GM23338 (cell line): ENCODE measurements at regions not wholly inside any gene's neighbourhood (a gene's known extent, or its start where the extent isn't known, plus 50 kb on each side); places are given as distances from the start of the nearest gene placed in this dataset.

ENCODE experiments used
- ATAC-seq: fragments of 200-7000 bp; cut with Tn5 transposase; 3 replicates; pipeline ENCODE4 v1.9.1; 2020
- DNase-seq: peaks from one replicate; pipeline ENCODE4 v3.0.0-alpha.2; 2015; ENCODE audit warnings: low spot score
- H2AFZ ChIP-seq: fragments of 200-600 bp; sonication (generic); 2 replicates; pipeline ENCODE4 v1.8.0; 2016; ENCODE audit warnings: antibody characterized with exemption, mild to moderate bottlenecking, moderate library complexity
- H3F3A ChIP-seq: fragments of 200-600 bp; sonication (generic); replicated peaks from 2 replicates; pipeline ENCODE4 v1.8.0; 2017; ENCODE audit warnings: antibody characterized with exemption, mixed run types, low read depth
- H3K27ac ChIP-seq: fragments of 200-600 bp; sonication (generic); 2 replicates; pipeline ENCODE4 v1.6.1; 2016; ENCODE audit warnings: low read depth
- H3K27me3 ChIP-seq: fragments of 200-600 bp; sonication (generic); 2 replicates; pipeline ENCODE4 v1.8.0; 2016; ENCODE audit warnings: mild to moderate bottlenecking, mixed run types, moderate library complexity; ENCODE audit not compliant: insufficient read depth
- H3K36me3 ChIP-seq: fragments of 200-600 bp; sonication (generic); 2 replicates; pipeline ENCODE4 v1.8.0; 2016; ENCODE audit warnings: mild to moderate bottlenecking; ENCODE audit not compliant: insufficient read depth
- H3K4me1 ChIP-seq: fragments of 200-600 bp; sonication (generic); 2 replicates; pipeline ENCODE4 v1.8.0; 2016; ENCODE audit warnings: mild to moderate bottlenecking, moderate library complexity; ENCODE audit not compliant: insufficient read depth
- H3K4me2 ChIP-seq: fragments of 200-600 bp; sonication (generic); 2 replicates; pipeline ENCODE4 v1.7.1; 2017; ENCODE audit warnings: mixed run types
- H3K4me3 ChIP-seq: fragments of 200-600 bp; sonication (generic); 2 replicates; pipeline ENCODE4 v1.6.1; 2016; ENCODE audit warnings: mixed run types
- H3K79me2 ChIP-seq: fragments of 200-600 bp; sonication (generic); replicated peaks from 2 replicates; pipeline ENCODE4 v1.8.0; 2017; ENCODE audit warnings: mild to moderate bottlenecking; ENCODE audit not compliant: insufficient read depth
- H3K9me2 ChIP-seq: fragments of 200-600 bp; sonication (generic); 2 replicates; pipeline ENCODE4 v1.8.0; 2017; ENCODE audit not compliant: insufficient read depth
- H4K20me1 ChIP-seq: fragments of 200-600 bp; sonication (generic); replicated peaks from 2 replicates; pipeline ENCODE4 v1.8.0; 2017; ENCODE audit warnings: mild to moderate bottlenecking; ENCODE audit not compliant: insufficient read depth
- H3K27ac Mint-ChIP-seq: 2 replicates; pipeline ENCODE4 v1.8.0; 2020; ENCODE audit warnings: inconsistent platforms, mild to moderate bottlenecking, moderate library complexity, mixed read lengths
- H3K27me3 Mint-ChIP-seq: 3 replicates; pipeline ENCODE4 v1.8.0; 2022; ENCODE audit warnings: low read depth, mild to moderate bottlenecking, moderate library complexity, mixed read lengths, inconsistent platforms; ENCODE audit not compliant: insufficient read depth, poor library complexity
- H3K36me3 Mint-ChIP-seq: 3 replicates; pipeline ENCODE4 v1.8.0; 2021; ENCODE audit warnings: low read depth, mild to moderate bottlenecking, inconsistent platforms, moderate library complexity, mixed read lengths
- H3K4me1 Mint-ChIP-seq: 3 replicates; pipeline ENCODE4 v1.8.0; 2020; ENCODE audit warnings: mild to moderate bottlenecking, inconsistent platforms, mixed read lengths
- H3K4me3 Mint-ChIP-seq: 3 replicates; pipeline ENCODE4 v1.8.0; 2021; ENCODE audit warnings: moderate library complexity, mild to moderate bottlenecking, inconsistent platforms, mixed read lengths
- H3K9me3 Mint-ChIP-seq: 3 replicates; pipeline ENCODE4 v1.8.0; 2020; ENCODE audit warnings: moderate library complexity, mild to moderate bottlenecking, inconsistent platforms, mixed read lengths
- CREB1 ChIP-seq: fragments of 250-450 bp; sonication (Bioruptor Pico); IDR thresholded peaks from 2 replicates; pipeline ENCODE4 v1.5.0; 2020; ENCODE audit warnings: low read depth, mild to moderate bottlenecking, moderate library complexity
- ETS1 ChIP-seq: IDR thresholded peaks from 2 replicates; pipeline ENCODE4 v1.6.1; 2016; ENCODE audit warnings: antibody characterized with exemption
- EZH2 ChIP-seq: fragments of 200-600 bp; sonication (generic); IDR thresholded peaks from one replicate; pipeline ENCODE4 v1.8.0; 2017; ENCODE audit warnings: antibody characterized with exemption, mild to moderate bottlenecking, low read depth; ENCODE audit not compliant: unreplicated experiment
- EZH2phosphoT487 ChIP-seq: fragments of 200-600 bp; sonication (generic); IDR thresholded peaks from one replicate; pipeline ENCODE4 v1.8.1; 2018; ENCODE audit warnings: antibody characterized with exemption; ENCODE audit not compliant: unreplicated experiment
- JUNB ChIP-seq: IDR thresholded peaks from one replicate; pipeline ENCODE4 v1.6.1; 2016; ENCODE audit warnings: antibody characterized with exemption; ENCODE audit not compliant: unreplicated experiment
- NANOG ChIP-seq: IDR thresholded peaks from 2 replicates; pipeline ENCODE4 v1.6.1; 2016; ENCODE audit warnings: antibody characterized with exemption, borderline replicate concordance
- POLR2AphosphoS5 ChIP-seq: IDR thresholded peaks from 2 replicates; pipeline ENCODE4 v1.6.1; 2016; ENCODE audit warnings: antibody characterized with exemption, low read depth
- REST ChIP-seq: IDR thresholded peaks from one replicate; pipeline ENCODE4 v1.6.1; 2018; ENCODE audit warnings: antibody characterized with exemption; ENCODE audit not compliant: unreplicated experiment
- STAT1 ChIP-seq: IDR thresholded peaks from one replicate; pipeline ENCODE4 v1.6.1; 2016; ENCODE audit warnings: antibody characterized with exemption; ENCODE audit not compliant: unreplicated experiment
- ZNF114 ChIP-seq: fragments of 250-450 bp; sonication (Bioruptor Pico); IDR thresholded peaks from 2 replicates; pipeline ENCODE4 v1.5.0; 2020; ENCODE audit warnings: mild to moderate bottlenecking, moderate library complexity
- ZNF331 ChIP-seq: fragments of 250-450 bp; sonication (Bioruptor Pico); IDR thresholded peaks from 2 replicates; pipeline ENCODE4 v1.5.0; 2020; ENCODE audit warnings: low read depth, mild to moderate bottlenecking, moderate library complexity
- TF ChIP-seq, protein P1 (sequence below), 2 experiments: fragments of 200-600 bp in 1 of 2; sonication (generic) in 1 of 2; conservative IDR thresholded peaks; 2 replicates each; pipeline versions ENCODE4 v1.5.1 to v1.6.1; 2016 to 2017; ENCODE audit warnings: antibody characterized with exemption in 2 of 2, low read depth in 2 of 2, mild to moderate bottlenecking in 2 of 2, moderate library complexity in 1 of 2
- TF ChIP-seq, protein P2 (sequence below): fragments of 250-450 bp; sonication (Bioruptor Pico); IDR thresholded peaks from 2 replicates; pipeline ENCODE4 v1.5.0; 2020; ENCODE audit warnings: mild to moderate bottlenecking, moderate library complexity

DNA sequence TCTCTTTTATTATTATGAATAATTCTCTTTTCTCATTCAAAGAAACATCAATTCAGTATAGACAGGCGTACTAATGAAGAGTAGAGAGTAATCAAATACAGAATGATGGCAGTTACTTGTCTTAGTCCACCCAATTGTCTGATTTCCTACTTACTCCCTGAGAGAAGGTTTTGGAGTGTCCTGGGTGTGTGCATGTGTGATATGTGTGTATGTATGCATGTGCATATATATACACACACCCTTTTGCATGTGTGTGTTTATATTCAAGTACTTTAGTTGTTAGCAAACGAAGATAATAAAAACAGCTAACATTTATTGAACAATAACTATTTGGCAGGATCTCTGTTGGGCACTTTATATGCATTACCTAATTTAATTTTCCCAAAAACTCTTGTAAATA lies 63.2 kb upstream of the CCDC190 start:
- Histone ChIP-seq H3K36me3 (no peaks in the 10 kb centered on the region), H4K20me1 (no peaks in the 10 kb centered on the region)

More for the DNA sequence above, 63.2 kb upstream of the CCDC190 start:
- no peak for DNase-seq
- no peak overlapping the region for H3K4me2 ChIP-seq
- Mint-ChIP-seq H3K27me3 (peaks cover 2% of the 10 kb centered on the region), H3K9me3 (no peaks in the 10 kb centered on the region), H3K4me3 (no peak overlapping the region), H3K4me1 (no peaks in the 10 kb centered on the region), H3K36me3 (no peaks in the 10 kb centered on the region), H3K27ac (no peak overlapping the region)
- no peak for ATAC-seq
- no peaks in the 10 kb centered on the region for H3K27me3 ChIP-seq
- H3F3A ChIP-seq, result no peaks in the 10 kb centered on the region
- TF ChIP-seq, protein P1, sequence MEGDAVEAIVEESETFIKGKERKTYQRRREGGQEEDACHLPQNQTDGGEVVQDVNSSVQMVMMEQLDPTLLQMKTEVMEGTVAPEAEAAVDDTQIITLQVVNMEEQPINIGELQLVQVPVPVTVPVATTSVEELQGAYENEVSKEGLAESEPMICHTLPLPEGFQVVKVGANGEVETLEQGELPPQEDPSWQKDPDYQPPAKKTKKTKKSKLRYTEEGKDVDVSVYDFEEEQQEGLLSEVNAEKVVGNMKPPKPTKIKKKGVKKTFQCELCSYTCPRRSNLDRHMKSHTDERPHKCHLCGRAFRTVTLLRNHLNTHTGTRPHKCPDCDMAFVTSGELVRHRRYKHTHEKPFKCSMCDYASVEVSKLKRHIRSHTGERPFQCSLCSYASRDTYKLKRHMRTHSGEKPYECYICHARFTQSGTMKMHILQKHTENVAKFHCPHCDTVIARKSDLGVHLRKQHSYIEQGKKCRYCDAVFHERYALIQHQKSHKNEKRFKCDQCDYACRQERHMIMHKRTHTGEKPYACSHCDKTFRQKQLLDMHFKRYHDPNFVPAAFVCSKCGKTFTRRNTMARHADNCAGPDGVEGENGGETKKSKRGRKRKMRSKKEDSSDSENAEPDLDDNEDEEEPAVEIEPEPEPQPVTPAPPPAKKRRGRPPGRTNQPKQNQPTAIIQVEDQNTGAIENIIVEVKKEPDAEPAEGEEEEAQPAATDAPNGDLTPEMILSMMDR (conservative IDR thresholded peaks at IDR 0.05; ENCODE audit: low read depth in 2 of 2), result no peak
- TF ChIP-seq EZH2phosphoT487, result no peak
- TF ChIP-seq POLR2AphosphoS5, result no peak
- TF ChIP-seq ZNF331 (CRISPR knock-in tag), result no peak
- no peak for TF ChIP-seq ETS1
- TF ChIP-seq EZH2, result no peak
- no peak for TF ChIP-seq REST
- TF ChIP-seq NANOG, result no peak
- no peak for TF ChIP-seq JUNB
- no peak for TF ChIP-seq STAT1
- TF ChIP-seq CREB1 (CRISPR knock-in tag), result no peak
- TF ChIP-seq, protein P2, sequence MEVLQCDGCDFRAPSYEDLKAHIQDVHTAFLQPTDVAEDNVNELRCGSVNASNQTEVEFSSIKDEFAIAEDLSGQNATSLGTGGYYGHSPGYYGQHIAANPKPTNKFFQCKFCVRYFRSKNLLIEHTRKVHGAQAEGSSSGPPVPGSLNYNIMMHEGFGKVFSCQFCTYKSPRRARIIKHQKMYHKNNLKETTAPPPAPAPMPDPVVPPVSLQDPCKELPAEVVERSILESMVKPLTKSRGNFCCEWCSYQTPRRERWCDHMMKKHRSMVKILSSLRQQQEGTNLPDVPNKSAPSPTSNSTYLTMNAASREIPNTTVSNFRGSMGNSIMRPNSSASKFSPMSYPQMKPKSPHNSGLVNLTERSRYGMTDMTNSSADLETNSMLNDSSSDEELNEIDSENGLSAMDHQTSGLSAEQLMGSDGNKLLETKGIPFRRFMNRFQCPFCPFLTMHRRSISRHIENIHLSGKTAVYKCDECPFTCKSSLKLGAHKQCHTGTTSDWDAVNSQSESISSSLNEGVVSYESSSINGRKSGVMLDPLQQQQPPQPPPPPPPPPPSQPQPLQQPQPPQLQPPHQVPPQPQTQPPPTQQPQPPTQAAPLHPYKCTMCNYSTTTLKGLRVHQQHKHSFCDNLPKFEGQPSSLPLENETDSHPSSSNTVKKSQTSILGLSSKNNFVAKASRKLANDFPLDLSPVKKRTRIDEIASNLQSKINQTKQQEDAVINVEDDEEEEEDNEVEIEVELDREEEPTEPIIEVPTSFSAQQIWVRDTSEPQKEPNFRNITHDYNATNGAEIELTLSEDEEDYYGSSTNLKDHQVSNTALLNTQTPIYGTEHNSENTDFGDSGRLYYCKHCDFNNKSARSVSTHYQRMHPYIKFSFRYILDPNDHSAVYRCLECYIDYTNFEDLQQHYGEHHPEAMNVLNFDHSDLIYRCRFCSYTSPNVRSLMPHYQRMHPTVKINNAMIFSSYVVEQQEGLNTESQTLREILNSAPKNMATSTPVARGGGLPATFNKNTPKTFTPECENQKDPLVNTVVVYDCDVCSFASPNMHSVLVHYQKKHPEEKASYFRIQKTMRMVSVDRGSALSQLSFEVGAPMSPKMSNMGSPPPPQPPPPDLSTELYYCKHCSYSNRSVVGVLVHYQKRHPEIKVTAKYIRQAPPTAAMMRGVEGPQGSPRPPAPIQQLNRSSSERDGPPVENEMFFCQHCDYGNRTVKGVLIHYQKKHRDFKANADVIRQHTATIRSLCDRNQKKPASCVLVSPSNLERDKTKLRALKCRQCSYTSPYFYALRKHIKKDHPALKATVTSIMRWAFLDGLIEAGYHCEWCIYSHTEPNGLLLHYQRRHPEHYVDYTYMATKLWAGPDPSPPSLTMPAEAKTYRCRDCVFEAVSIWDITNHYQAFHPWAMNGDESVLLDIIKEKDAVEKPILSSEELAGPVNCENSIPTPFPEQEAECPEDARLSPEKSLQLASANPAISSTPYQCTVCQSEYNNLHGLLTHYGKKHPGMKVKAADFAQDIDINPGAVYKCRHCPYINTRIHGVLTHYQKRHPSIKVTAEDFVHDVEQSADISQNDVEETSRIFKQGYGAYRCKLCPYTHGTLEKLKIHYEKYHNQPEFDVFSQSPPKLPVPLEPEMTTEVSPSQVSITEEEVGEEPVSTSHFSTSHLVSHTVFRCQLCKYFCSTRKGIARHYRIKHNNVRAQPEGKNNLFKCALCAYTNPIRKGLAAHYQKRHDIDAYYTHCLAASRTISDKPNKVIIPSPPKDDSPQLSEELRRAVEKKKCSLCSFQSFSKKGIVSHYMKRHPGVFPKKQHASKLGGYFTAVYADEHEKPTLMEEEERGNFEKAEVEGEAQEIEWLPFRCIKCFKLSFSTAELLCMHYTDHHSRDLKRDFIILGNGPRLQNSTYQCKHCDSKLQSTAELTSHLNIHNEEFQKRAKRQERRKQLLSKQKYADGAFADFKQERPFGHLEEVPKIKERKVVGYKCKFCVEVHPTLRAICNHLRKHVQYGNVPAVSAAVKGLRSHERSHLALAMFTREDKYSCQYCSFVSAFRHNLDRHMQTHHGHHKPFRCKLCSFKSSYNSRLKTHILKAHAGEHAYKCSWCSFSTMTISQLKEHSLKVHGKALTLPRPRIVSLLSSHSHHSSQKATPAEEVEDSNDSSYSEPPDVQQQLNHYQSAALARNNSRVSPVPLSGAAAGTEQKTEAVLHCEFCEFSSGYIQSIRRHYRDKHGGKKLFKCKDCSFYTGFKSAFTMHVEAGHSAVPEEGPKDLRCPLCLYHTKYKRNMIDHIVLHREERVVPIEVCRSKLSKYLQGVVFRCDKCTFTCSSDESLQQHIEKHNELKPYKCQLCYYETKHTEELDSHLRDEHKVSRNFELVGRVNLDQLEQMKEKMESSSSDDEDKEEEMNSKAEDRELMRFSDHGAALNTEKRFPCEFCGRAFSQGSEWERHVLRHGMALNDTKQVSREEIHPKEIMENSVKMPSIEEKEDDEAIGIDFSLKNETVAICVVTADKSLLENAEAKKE (CRISPR knock-in tag), result no peak
- TF ChIP-seq ZNF114 (CRISPR knock-in tag), result no peak
- no peaks in the 10 kb centered on the region for H3K4me1 ChIP-seq
- no peaks in the 10 kb centered on the region for H3K79me2 ChIP-seq
- H3K27ac ChIP-seq, result no peak overlapping the region
- no peak overlapping the region for H3K4me3 ChIP-seq
- no peak overlapping the region for H2AFZ ChIP-seq
- 0 out of 2 replicates have a peak, but pooled peaks cover 3% of the 10 kb centered on the region for H3K9me2 ChIP-seq
